ENCODE measurements at regions not wholly inside any gene's neighbourhood (a gene's known extent, or its start where the extent isn't known, plus 50 kb on each side); places are given as distances from the start of the nearest gene placed in this dataset.

DNA sequence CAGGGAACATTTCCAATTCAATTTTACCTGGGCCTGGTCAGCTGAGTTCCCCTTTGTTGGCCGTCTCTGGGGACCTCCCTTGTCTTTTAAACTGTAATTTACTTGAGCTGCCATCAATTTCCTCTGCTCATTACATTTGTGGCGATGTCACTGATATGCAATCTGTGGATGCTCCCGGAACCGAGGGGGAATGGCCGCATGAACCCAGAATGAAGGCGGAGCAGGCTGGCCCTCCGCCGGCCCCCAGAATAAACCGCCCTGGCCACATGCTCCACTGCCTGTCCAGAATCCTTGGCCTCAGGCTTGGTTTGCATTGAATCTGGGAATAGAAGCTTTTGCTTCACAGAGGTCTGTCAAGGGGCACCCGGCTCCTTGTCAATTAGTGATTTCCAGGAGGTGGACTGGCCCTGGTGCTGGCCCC, 276.8 kb downstream of the TEX29 start:
- DNase-seq, result no peak

- no peak for DNase-seq
Observed at GRCh38 chr13:111597618-111598017, 277.2 kb downstream of the TEX29 start.

DNA sequence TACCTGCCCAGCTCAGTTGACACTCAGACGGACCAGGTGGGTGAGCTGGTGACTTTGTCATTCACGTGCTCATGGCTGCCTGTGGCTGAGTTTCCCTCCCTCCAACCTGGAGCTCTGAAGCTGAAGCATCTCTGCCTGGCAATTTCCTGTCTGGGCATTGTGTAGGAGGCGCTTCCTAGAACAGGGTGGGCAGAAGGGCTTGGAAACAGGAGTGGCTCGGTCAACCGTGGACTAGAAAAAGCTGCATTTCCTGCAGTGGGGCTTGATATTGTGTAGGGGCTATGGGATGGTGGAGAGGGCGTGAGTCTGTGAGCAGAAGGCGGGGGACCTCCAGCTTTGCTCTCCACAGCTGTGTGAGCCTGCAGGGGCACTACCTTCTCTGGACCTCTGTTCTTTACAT, 278.3 kb downstream of the TEX29 start:
- no peak for DNase-seq

GRCh38 chr13:111599791-111600190, 279.3 kb downstream of the TEX29 start:
- DNase-seq, result no peak

- DNase-seq, result no peak
Observed at GRCh38 chr13:111602874-111603273, 282.4 kb downstream of the TEX29 start.

DNA sequence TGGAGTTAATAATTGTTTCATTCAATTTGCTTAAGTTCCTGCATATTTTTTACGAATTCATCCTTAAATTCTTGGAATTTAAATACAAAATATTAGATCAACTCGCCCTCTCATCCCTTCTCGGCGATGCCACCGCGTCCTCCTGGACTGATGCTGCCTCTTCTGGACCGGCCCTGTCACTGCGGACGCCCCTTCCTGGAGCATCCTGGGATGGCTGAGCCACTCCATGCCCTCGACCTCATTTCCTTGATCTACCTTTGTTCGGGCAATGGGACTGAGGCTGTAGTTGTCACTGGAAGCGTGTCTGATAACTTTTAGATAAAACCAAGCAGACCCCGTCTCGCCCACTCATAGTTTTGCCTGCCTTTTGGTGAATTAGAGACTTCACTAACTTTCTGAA, 283.7 kb downstream of the TEX29 start:
- DNase-seq, result no peak

DNA sequence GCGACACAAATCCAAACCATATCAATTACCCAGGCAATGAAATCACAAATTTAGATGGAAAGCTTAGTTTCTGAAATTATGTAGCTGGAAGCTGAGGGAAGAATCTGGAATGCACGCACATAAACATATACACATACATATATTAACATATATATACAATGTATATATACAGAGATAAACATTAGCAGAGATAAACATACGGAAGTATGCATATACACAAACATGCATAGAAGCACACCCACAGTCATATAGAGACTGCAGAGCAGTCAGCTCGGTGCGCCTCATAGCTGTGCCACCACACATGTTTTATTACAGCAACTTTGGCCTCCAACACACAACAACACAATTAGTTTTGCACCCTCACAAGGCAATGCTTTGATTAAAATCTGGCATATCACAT, 288.1 kb downstream of the TEX29 start:
- no peak for DNase-seq

DNA sequence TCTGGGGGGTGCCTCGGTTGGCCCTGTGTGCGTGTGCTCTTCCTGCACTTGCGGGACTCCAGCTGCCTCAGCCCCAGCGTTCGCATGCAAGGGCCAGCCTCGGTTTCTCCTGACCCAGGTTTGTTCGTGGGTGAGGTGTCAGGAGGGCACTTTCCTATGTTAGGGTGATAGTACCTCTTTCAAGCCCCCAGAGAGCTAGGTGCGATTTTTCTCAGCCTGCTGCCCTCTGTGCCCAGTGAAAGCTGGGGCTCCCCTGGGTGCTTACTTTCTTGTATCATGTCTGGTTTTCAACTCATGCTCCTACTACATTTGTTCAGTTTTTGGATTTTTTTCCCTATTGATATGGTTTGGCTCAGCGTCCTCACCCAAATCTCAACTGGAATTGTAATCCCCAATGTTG, 289.2 kb downstream of the TEX29 start:
- DNase-seq, result no peak

GRCh38 chr13:111610081-111610480, 289.6 kb downstream of the TEX29 start:
- no peak for DNase-seq

DNA sequence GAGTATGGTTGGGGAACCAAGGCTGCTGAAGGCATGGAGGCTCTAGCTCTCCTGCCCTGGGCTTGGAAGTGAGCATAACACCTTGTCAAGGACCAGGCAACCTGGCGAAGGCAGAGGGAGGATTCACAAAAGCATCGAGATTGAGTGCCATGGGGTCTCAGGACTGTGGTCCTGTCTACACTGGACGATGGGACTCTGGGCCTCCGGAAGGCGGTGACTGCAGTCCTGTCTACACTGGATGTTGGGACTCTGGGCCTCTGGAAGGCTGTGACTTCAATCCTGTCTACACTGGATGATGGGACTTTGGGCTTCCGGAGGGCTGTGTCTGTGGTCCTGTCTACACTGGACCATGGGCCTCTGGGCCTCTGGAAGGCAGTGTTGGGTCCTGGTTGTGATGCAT, 290.4 kb downstream of the TEX29 start:
- no peak for DNase-seq

GRCh38 chr13:111611651-111612050, 291.2 kb downstream of the TEX29 start:
- DNase-seq, result no peak

DNA sequence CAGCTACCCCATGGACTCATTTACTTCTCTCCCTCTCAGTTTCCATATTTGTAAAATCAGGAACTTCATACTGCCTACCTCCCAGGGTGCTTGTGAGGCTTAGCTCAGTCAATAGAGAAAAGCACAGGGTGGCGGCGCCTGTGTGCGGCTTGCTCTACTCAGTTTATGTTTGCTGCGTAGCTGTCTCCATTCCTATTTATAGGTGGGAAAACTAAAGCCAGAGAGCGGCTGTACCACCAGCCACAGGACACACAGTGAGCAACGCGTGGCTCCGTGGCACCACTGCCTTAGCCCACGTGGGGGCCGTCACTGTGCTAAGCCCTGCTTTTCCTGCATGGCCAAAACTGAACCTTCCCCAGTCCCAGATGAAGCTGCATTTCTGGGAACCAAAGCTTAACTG, 292.4 kb downstream of the TEX29 start:
- DNase-seq, result no peak

GRCh38 chr13:111614009-111614408, 293.6 kb downstream of the TEX29 start:
- DNase-seq, result no peak

- no peak for DNase-seq
Observed at GRCh38 chr13:111614613-111615012, 294.2 kb downstream of the TEX29 start.

DNA sequence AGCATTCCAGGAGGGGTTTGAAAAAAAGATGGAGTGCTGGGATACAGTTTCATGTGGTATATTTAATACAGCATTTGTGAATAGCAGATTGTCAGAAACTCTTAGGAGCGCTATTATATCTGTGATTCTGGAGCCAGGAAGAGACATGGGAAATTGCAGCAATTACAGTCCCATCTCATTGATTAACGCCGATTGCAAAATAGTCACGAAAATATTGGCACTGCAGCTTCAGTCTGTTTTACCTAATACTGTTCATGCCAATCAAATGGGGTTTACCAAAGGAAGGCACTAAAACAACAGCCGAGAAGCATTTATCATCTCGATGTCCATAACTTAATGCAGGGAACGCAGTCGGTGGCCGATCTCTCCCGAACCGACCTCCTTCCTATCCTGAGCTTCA, 295.8 kb downstream of the TEX29 start:
- no peak for DNase-seq

DNA sequence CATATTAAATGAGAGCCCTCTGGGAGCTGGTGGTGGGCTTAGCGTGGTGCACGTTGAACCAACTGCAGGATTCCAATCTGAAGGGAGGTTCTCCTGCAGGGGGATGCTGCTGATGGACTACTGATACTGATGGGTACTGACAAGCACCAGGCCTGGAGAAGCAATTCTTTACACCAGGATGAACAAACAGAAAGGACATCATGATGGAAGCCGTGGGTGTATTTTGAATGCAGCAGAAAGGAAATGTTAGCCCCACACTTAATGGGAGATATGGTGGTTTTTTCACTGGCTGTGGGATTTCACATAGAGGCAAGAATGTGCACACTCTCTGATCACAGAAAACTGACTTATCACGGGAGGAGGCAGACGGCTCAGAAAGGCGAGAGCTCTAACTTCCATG, 299.7 kb downstream of the TEX29 start:
- DNase-seq, result no peak

GRCh38 chr13:111620586-111620985, 300.1 kb downstream of the TEX29 start:
- no peak for DNase-seq

GRCh38 chr13:111621164-111621563, 300.7 kb downstream of the TEX29 start:
- DNase-seq, result no peak

DNA sequence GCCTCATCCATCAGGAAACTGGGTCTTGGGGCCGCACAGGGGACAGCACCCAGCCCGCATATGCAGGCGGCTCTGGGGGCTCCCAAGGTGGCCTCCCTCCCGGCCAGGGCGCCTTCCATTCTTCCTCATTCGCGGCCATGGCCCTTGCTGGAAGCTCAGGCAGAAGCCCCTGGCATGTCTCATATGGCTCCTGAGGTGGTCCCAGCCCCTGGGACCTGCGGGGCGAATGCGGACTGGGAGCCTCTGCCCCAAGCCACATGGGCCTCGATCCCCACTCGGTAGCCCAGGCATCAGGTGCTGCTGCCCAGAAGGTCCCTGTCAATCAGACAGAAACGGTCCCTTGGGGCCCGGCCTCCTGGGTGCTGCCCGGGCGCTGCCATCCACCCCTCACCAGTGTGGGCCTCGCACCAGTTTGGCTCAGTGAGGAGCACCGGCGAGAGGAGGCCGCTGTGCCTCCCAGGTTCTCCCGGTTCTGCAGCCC, 301.6 kb downstream of the TEX29 start:
- DNase-seq, result no peak

GRCh38 chr13:111623208-111623607, 302.8 kb downstream of the TEX29 start:
- DNase-seq, result no peak

DNA sequence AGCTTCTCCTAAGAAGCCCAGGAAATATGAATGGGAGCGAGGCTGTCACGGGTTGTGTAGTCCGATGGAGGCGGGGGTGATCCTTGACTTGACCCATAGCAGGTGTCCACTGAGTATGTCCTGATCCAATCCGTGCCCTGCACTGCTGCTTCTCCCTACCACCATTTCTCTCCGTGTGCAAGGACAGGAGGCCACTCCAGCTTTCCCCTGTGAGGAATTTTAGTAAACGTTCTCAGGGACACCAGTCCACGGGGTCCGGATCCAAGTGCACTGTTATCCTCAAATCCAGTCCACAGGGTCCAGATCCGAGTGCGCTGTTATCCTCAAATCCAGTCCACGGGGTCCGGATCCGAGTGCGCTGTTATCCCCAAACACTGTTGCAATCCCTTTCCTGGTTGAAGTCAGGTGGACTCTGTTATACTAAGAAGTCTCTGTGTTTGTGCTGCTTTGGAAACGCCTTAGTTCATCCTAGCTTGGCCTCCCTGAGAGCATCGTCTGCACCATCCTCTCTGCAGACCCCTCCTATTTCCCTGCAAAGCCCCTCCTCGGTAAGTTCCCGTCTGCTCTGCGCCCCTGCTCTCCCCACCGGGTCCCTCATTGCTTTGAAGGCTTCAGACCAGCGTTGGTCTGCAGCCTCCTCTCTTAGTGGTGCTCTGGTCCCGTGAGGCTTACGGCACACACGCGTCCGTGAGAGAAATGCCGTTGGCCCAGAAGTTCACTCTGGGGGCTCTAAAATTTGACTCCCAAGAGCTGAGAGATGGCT, 303.5 kb downstream of the TEX29 start:
- DNase-seq, result no peak

- DNase-seq, result no peak
Observed at GRCh38 chr13:111625526-111626315, 305.3 kb downstream of the TEX29 start.

GRCh38 chr13:111626371-111627305, 306.2 kb downstream of the TEX29 start:
- no peak for DNase-seq

Data from Kasumi-1 (cell line).